AG08396 (cell line): ENCODE measurements at regions not wholly inside any gene's neighbourhood (a gene's known extent, or its start where the extent isn't known, plus 50 kb on each side); places are given as distances from the start of the nearest gene placed in this dataset.
"Not testable (repeated sequence)": the region's sequence is repeated elsewhere in the genome, so short reads cannot be mapped to it uniquely, and the experiment has no call there.

Experiments used
- DNase-seq: peaks from one replicate; pipeline ENCODE4 v3.0.0; 2012; ENCODE audit warnings: low spot score, mixed read lengths

- no peak for DNase-seq
Measured at GRCh38 chr10:17538941-17539340, 78.2 kb downstream of the HACD1 start.

- DNase-seq = no peak
Measured at GRCh38 chr10:17537281-17537680, 79.9 kb downstream of the HACD1 start.

GRCh38 chr10:17536221-17536620 is 81.0 kb downstream of the HACD1 start:
- no peak for DNase-seq

- no peak for DNase-seq
Measured at GRCh38 chr10:17533731-17534130, 79.3 kb upstream of the ST8SIA6 start.

GRCh38 chr10:17528306-17528862 is 74.0 kb upstream of the ST8SIA6 start:
- no peak for DNase-seq

GRCh38 chr10:17527514-17528146 is 73.2 kb upstream of the ST8SIA6 start:
- peak; percentile 29 for DNase-seq

- not testable (repeated sequence) for DNase-seq
Measured at GRCh38 chr10:17526571-17526970, 72.2 kb upstream of the ST8SIA6 start.

GRCh38 chr10:17523917-17524316 is 69.5 kb upstream of the ST8SIA6 start:
- DNase-seq = no peak

- DNase-seq = no peak
Measured at GRCh38 chr10:17523246-17523753, 68.9 kb upstream of the ST8SIA6 start.

GRCh38 chr10:17522269-17522668 is 67.9 kb upstream of the ST8SIA6 start:
- not testable (repeated sequence) for DNase-seq

GRCh38 chr10:17519457-17519856 is 65.1 kb upstream of the ST8SIA6 start:
- DNase-seq = no peak

GRCh38 chr10:17518338-17518737 is 63.9 kb upstream of the ST8SIA6 start:
- DNase-seq = no peak

GRCh38 chr10:17516376-17516775 is 62.0 kb upstream of the ST8SIA6 start:
- DNase-seq = no peak

GRCh38 chr10:17512341-17513001 is 58.1 kb upstream of the ST8SIA6 start:
- DNase-seq = peak; percentile 39

- no peak for DNase-seq
Measured at GRCh38 chr10:17510242-17510908, 56.0 kb upstream of the ST8SIA6 start.

GRCh38 chr10:17507538-17507937 is 53.1 kb upstream of the ST8SIA6 start:
- no peak for DNase-seq

- no peak for DNase-seq
Measured at GRCh38 chr10:17506856-17507471, 52.6 kb upstream of the ST8SIA6 start.

GRCh38 chr10:17506390-17506789 is 52.0 kb upstream of the ST8SIA6 start:
- DNase-seq = no peak

- DNase-seq = peak; percentile 57
Measured at GRCh38 chr10:17504547-17505245, 50.3 kb upstream of the ST8SIA6 start.
